Fibroblast of lung (primary cell): ENCODE measurements at regions not wholly inside any gene's neighbourhood (a gene's known extent, or its start where the extent isn't known, plus 50 kb on each side); places are given as distances from the start of the nearest gene placed in this dataset.

Source experiments
- DNase-seq, 2 donors: peaks; one replicate each; pipeline versions ENCODE4 v3.0.0 to v3.0.0-alpha.2; 2010; ENCODE audit warnings: low read depth in 2 of 2
- H2AFZ ChIP-seq: 2 replicates; pipeline ENCODE4 v1.5.1; 2012; ENCODE audit warnings: low read length, control low read depth, inconsistent platforms
- H3K27ac ChIP-seq: 2 replicates; pipeline ENCODE4 v1.5.1; 2011; ENCODE audit warnings: low read length, control low read depth; ENCODE audit not compliant: insufficient read depth
- H3K27me3 ChIP-seq: 2 replicates; pipeline ENCODE4 v1.5.1; 2011; ENCODE audit warnings: mild to moderate bottlenecking, low read length; ENCODE audit not compliant: control insufficient read depth, insufficient read depth
- H3K36me3 ChIP-seq: 2 replicates; pipeline ENCODE4 v1.5.1; 2011; ENCODE audit warnings: low read length; ENCODE audit not compliant: control insufficient read depth, insufficient read depth
- H3K4me1 ChIP-seq: 2 replicates; pipeline ENCODE4 v1.5.1; 2011; ENCODE audit warnings: low read length; ENCODE audit not compliant: control insufficient read depth, insufficient read depth; ENCODE audit errors: extremely low read depth
- H3K4me2 ChIP-seq: 2 replicates; pipeline ENCODE4 v1.5.1; 2011; ENCODE audit warnings: low read length, control low read depth; ENCODE audit not compliant: insufficient read depth; ENCODE audit errors: extremely low read depth
- H3K4me3 ChIP-seq, 4 experiments: fragments of 200-600 bp in 1 of 4; sonication (generic) in 1 of 4; replicated peaks in 1 of 4; 2 replicates each; pipeline ENCODE4 v1.5.1; 2011 to 2016; ENCODE audit warnings: low read length in 4 of 4, low read depth in 3 of 4, mild to moderate bottlenecking in 3 of 4, control low read depth in 2 of 4, inconsistent platforms in 1 of 4, mixed read lengths in 1 of 4; ENCODE audit not compliant: insufficient read depth in 1 of 4; ENCODE audit errors: control extremely low read depth in 1 of 4
- H3K79me2 ChIP-seq: 2 replicates; pipeline ENCODE4 v1.5.1; 2012; ENCODE audit warnings: mild to moderate bottlenecking, low read length, inconsistent platforms; ENCODE audit not compliant: control insufficient read depth, insufficient read depth
- H3K9ac ChIP-seq: 2 replicates; pipeline ENCODE4 v1.5.1; 2011; ENCODE audit warnings: mild to moderate bottlenecking, low read length, control low read depth; ENCODE audit not compliant: insufficient read depth
- H3K9me3 ChIP-seq: 2 replicates; pipeline ENCODE4 v1.5.1; 2012; ENCODE audit warnings: low read depth, low read length; ENCODE audit not compliant: control insufficient read depth, insufficient read depth
- H4K20me1 ChIP-seq: 2 replicates; pipeline ENCODE4 v1.5.1; 2011; ENCODE audit warnings: low read length; ENCODE audit not compliant: control insufficient read depth, insufficient read depth; ENCODE audit errors: extremely low read depth
- CTCF ChIP-seq, 2 donors: IDR thresholded peaks in 1 of 2; conservative IDR thresholded peaks in 1 of 2; 1 replicate in 1 of 2; 2 replicates in 1 of 2; pipeline ENCODE4 v1.5.1; 2011 to 2012; ENCODE audit warnings: low read length in 2 of 2, control low read depth in 1 of 2, inconsistent platforms in 1 of 2, low read depth in 1 of 2, mild to moderate bottlenecking in 1 of 2
- EZH2 ChIP-seq: IDR thresholded peaks from 2 replicates; pipeline ENCODE4 v1.5.1; 2012; ENCODE audit warnings: low read length, control low read depth, mild to moderate bottlenecking; ENCODE audit errors: missing control alignments

- TF ChIP-seq CTCF (conservative IDR thresholded peaks at IDR 0.05 in 1 of 2, IDR thresholded peaks at IDR 0.05 in 1 of 2; ENCODE audit: low read depth in 1 of 2, low read length in 2 of 2) (no peak), EZH2 (no peak)
- Histone ChIP-seq H3K4me3 (no peak overlapping the region), H2AFZ (no peak overlapping the region), H3K4me1 (no peaks in the 10 kb centered on the region), H3K9ac (no peak overlapping the region), H3K79me2 (no peaks in the 10 kb centered on the region), H3K27me3 (no peaks in the 10 kb centered on the region), H3K4me2 (no peak overlapping the region), H4K20me1 (no peaks in the 10 kb centered on the region), H3K27ac (no peak overlapping the region), H3K36me3 (no peaks in the 10 kb centered on the region), H3K9me3 (no peaks in the 10 kb centered on the region)
- no peak for DNase-seq
These were observed 322.4 kb downstream of the TMEM167A start for GRCh38 chr5:82754759-82755158.

GRCh38 chr5:82754036-82754746 lies 323.0 kb downstream of the TMEM167A start:
- Histone ChIP-seq H3K4me2 (no peak overlapping the region), H4K20me1 (no peaks in the 10 kb centered on the region), H3K4me3 (no peak overlapping the region), H3K9me3 (no peaks in the 10 kb centered on the region), H3K27ac (no peak overlapping the region), H3K79me2 (no peaks in the 10 kb centered on the region), H3K27me3 (no peaks in the 10 kb centered on the region), H3K4me1 (no peaks in the 10 kb centered on the region), H3K9ac (no peak overlapping the region), H2AFZ (no peak overlapping the region), H3K36me3 (no peaks in the 10 kb centered on the region)
- peak in 1 of 2 donors; percentile 24 for DNase-seq
- TF ChIP-seq CTCF (conservative IDR thresholded peaks at IDR 0.05 in 1 of 2, IDR thresholded peaks at IDR 0.05 in 1 of 2; ENCODE audit: low read depth in 1 of 2, low read length in 2 of 2) (no peak), EZH2 (no peak)

DNA sequence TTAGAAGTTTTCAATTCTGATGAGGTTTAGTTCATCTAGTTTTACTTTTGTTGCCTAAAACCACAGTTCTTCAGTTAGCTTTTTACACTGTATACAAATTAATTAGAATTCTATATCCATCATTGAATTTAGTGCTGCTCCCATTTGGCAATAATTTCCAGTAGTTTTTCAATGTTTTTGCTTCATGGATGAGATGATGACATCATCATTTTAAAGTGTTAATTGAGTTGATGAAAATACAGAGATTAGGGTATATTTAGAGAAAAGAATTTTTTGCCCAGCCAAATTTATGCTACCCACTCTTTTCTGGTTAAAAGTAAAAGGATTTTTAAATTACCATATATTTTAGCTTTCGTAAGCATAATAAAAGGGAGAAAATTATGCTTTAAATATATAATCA lies 323.8 kb downstream of the TMEM167A start:
- Histone ChIP-seq H3K79me2 (no peaks in the 10 kb centered on the region), H3K9me3 (no peaks in the 10 kb centered on the region), H3K4me2 (no peak overlapping the region), H3K27ac (no peak overlapping the region), H3K9ac (no peak overlapping the region), H4K20me1 (no peaks in the 10 kb centered on the region), H3K4me1 (no peaks in the 10 kb centered on the region), H3K4me3 (no peak overlapping the region), H3K36me3 (no peaks in the 10 kb centered on the region), H2AFZ (no peak overlapping the region), H3K27me3 (no peaks in the 10 kb centered on the region)
- no peak for DNase-seq
- TF ChIP-seq EZH2 (no peak), CTCF (conservative IDR thresholded peaks at IDR 0.05 in 1 of 2, IDR thresholded peaks at IDR 0.05 in 1 of 2; ENCODE audit: low read depth in 1 of 2, low read length in 2 of 2) (no peak)
